HuH-7.5 (cell line): ENCODE measurements at regions not wholly inside any gene's neighbourhood (a gene's known extent, or its start where the extent isn't known, plus 50 kb on each side); places are given as distances from the start of the nearest gene placed in this dataset.

ENCODE experiments used
- DNase-seq: peaks from one replicate; pipeline ENCODE4 v3.0.0; 2011; ENCODE audit warnings: low spot score

DNA sequence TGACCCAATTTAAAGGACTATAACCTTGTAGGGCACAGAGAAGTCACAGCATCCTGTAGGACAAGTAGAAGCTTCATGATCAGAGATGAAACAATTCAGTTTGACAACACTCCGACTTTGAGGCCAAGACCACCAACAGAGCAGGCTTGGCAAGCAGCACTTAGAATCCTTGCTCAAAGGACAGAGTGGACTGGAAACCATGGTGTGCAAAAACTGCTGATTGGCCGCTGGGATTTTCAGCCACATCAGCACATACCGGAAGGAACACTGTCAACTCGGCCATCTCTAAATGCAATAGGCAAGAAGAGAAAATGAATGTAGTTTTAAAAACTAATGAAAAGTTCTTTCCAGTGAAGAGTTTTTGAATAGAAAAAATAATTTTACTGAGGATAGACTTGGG lies 92.0 kb upstream of the PRMT6 start:
- DNase-seq: no peak

GRCh38 chr1:106968644-106969043 lies 87.8 kb upstream of the PRMT6 start:
- no peak for DNase-seq

DNA sequence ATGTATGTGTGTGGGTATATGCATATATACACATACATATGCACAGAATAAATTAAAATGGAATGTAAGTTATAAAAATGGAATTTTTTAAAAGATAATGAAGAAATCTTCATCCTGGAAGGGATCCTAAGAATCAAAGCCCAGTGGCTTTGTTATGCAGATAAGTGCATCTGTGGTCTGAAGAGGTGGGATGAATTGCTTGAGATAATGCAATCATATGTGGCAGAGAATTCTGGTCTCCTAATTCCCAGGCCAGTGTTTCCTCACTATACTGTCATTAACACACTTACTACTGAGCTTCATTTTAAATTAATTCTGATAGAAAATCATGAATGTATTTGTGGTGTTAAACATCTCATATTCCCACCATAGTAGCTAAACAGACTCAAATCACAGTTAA lies 86.7 kb upstream of the PRMT6 start:
- no peak for DNase-seq

GRCh38 chr1:106972074-106972473 lies 84.4 kb upstream of the PRMT6 start:
- DNase-seq: no peak

DNA sequence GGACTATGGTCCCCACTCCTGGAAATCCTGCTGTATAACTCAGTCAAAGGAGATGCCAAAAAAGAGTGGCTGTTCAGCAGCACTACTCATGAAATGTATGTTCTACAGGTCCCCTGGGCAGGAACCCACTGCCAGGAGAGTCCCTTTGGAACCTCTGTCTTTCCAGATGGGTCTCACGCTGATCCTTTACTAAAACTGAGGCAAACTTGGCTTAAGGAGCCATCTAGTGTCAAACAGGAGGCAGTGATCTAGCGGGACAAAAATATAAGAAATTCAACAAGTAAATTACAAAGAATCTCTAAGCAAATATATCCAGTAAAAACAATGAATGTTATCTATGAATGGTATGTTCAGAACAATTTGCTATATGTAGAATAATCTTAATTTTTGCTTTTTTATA lies 80.5 kb upstream of the PRMT6 start:
- no peak for DNase-seq

DNA sequence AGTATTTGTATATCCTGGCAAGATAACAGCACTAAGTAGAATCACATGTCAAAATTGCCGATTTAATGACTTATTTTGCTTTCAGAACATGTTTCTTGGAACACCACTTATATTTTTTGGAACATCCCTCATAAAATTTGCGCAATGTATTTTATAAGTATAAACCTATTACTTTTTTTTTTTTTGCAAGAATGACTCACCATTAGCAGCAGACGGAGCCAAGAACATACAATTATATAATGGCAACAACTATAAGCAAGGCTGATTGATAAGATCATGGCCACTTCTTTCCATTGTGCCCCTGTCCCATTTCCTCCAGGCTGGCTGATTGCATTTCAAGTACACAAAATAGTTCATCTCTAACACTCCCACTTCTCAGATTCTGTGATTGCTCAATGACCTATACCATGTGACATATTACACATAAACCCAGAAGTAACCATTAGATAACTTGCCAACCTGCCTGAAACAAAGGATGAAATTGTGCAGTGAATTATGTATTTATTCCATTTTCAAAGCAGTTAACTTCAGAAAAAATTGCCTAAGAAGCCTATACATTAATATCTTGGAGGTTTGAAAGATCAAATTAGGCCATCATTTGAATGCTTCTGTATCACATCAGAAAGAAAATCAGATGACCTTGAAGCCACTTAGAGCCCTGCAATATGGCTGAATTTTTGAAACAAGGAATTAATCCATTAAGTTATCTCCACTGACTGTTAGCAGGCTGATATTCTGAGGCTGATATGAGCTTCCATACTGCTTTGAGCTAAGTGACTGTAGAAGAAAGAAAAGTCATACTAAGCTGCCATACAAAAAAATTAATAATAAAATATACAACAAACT lies 77.8 kb upstream of the PRMT6 start:
- DNase-seq: no peak

- no peak for DNase-seq
These were observed 77.1 kb upstream of the PRMT6 start for GRCh38 chr1:106979371-106979770.

DNA sequence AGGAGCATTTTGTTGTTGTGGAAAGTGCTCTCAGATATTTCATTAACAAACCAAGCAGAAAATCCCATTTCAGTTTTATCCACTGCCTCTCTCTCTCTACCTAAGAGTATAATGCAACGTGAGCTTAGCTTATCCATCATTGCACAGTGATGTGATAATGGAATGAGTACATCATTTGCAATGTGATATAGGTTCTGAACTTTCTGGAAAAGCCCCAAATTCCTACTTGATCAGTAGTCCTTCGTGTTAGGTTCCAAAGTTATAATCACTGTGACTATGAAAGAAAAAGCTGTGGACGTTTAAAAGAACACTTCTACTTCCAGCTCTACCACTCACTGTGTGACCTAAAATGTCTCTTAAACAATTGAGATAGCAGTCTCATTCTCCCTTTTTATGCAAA lies 76.4 kb upstream of the PRMT6 start:
- DNase-seq: no peak

DNA sequence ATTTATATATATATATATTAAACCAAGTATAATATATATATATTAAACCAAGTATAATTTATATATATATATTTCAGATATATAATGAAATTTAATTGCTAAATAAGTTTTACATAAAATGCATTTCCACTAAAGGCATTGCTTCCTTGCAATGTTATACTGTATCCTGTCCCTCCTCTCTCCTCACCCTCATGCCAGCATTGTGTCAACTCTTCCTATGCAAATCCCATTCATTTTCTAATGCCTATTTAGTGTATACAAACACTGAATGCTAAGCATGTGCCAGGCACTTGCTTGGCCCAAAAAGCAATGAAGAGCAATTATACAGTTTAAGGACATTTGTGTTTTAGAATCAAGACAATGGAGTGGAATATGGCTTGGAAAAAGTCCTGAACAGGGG lies 71.7 kb upstream of the PRMT6 start:
- DNase-seq: no peak

- DNase-seq: no peak
These were observed 69.9 kb upstream of the PRMT6 start for GRCh38 chr1:106986603-106987002.

DNA sequence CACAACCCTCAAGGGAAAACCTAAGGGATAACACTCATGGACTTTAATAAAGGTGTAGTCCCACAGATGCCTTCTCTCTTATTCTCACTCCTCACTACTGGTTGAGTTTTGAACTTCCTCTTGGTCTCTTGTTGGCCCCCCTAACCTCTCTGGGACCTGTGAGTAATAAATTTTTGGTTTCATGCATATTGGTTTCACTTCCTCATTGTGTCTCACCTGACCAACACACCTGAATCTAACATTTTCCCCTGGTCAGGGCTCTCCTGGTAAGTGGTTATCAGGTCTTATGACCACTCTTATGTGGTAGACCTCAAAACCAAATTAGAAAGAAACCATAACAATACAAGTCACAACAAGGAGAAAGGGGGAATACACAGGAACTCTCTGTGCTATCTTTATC lies 60.5 kb upstream of the PRMT6 start:
- no peak for DNase-seq

DNA sequence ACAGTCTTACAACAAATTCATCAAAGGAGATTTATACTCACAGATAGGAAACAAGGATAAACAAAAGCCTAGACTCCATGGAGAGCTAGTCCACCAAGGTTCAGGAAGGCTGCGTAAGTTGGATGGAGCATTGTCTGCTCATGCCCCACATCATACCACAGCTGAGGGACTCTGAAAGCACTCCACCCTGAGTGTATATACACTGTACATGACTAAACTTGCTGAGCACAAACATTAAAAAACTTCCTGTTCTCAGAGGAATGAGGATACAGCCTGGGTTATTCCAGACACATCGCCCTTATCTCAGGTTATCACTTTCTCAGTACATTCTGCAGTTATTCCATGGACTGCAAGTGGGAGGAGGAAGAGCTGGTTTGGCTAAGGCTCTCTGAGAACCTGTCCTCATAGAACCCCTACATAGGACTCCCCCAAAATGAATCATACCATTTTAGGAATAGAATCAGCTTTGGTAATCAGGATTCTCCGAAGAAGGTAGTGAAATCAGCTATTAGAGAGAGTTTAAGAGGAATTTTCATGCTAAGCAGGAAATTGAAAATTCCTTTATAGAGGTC lies 58.0 kb upstream of the PRMT6 start:
- DNase-seq: no peak

- no peak for DNase-seq
These were observed 55.6 kb upstream of the PRMT6 start for GRCh38 chr1:107000902-107001301.

DNA sequence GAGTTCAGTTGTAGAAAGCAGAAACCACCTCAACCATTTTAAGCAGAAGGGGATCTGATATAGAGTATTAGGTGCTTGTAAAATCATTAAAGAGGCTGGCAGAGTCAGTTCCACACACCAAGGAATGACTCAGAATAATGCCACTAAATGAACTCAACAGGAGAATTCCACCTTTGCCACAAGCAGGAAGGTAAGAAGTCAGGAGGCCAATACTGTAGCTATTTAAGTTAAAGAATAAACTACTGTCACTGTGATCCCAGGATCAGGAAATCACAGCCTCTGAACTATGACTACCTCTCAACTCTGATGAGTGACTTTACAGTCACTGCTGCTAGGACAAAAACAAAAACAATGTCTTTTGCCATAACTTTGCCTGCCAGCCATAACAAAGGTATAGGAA lies 52.5 kb upstream of the PRMT6 start:
- DNase-seq: no peak

GRCh38 chr1:107004421-107004820 lies 52.1 kb upstream of the PRMT6 start:
- no peak for DNase-seq
